Loucy (cell line): ENCODE measurements at regions not wholly inside any gene's neighbourhood (a gene's known extent, or its start where the extent isn't known, plus 50 kb on each side); places are given as distances from the start of the nearest gene placed in this dataset.

ENCODE experiments used
- H2AFZ ChIP-seq: fragments of 200-600 bp; sonication (generic); 2 replicates; pipeline ENCODE4 v1.6.0; 2016; ENCODE audit warnings: antibody characterized with exemption, mild to moderate bottlenecking, low read length, moderate library complexity
- H3F3A ChIP-seq: fragments of 200-600 bp; 2 replicates; pipeline ENCODE4 v1.6.0; 2016; ENCODE audit warnings: antibody characterized with exemption, low read depth, mild to moderate bottlenecking
- H3K27me3 ChIP-seq: fragments of 200-600 bp; sonication (generic); 2 replicates; pipeline ENCODE4 v1.6.1; 2014; ENCODE audit warnings: low read length, mild to moderate bottlenecking; ENCODE audit not compliant: insufficient read depth, poor library complexity, severe bottlenecking
- H3K36me3 ChIP-seq: fragments of 200-600 bp; sonication (generic); 2 replicates; pipeline ENCODE4 v1.6.1; 2016; ENCODE audit warnings: low read length; ENCODE audit not compliant: insufficient read depth
- H3K4me1 ChIP-seq: fragments of 200-600 bp; sonication (generic); 2 replicates; pipeline ENCODE4 v1.5.1; 2014; ENCODE audit warnings: low read length, mild to moderate bottlenecking; ENCODE audit not compliant: insufficient read depth, poor library complexity, severe bottlenecking
- H3K4me2 ChIP-seq: fragments of 200-600 bp; sonication (generic); 2 replicates; pipeline ENCODE4 v1.6.0; 2014; ENCODE audit warnings: antibody characterized with exemption, low read length, low read depth, mild to moderate bottlenecking; ENCODE audit not compliant: poor library complexity, severe bottlenecking
- H3K4me3 ChIP-seq: fragments of 200-600 bp; sonication (generic); 2 replicates; pipeline ENCODE4 v1.5.1; 2014; ENCODE audit warnings: low read length, mild to moderate bottlenecking, mixed read lengths; ENCODE audit not compliant: poor library complexity, severe bottlenecking
- H3K79me2 ChIP-seq: fragments of 200-600 bp; sonication (generic); 2 replicates; pipeline ENCODE4 v1.6.1; 2014; ENCODE audit warnings: low read length; ENCODE audit not compliant: insufficient read depth
- H3K9ac ChIP-seq: fragments of 200-600 bp; sonication (generic); 2 replicates; pipeline ENCODE4 v1.6.0; 2014; ENCODE audit warnings: mild to moderate bottlenecking, low read depth, low read length, moderate library complexity; ENCODE audit not compliant: poor library complexity, severe bottlenecking
- H3K9me2 ChIP-seq: fragments of 200-600 bp; sonication (generic); replicated peaks from 2 replicates; pipeline ENCODE4 v1.6.1; 2016; ENCODE audit warnings: low read depth, low read length, mixed read lengths
- H3K9me3 ChIP-seq: fragments of 200-600 bp; sonication (generic); 2 replicates; pipeline ENCODE4 v1.6.1; 2014; ENCODE audit warnings: mild to moderate bottlenecking, antibody characterized with exemption, low read length, low read depth; ENCODE audit not compliant: insufficient read depth
- H4K20me1 ChIP-seq: fragments of 200-600 bp; sonication (generic); 2 replicates; pipeline ENCODE4 v1.6.0; 2014; ENCODE audit warnings: antibody characterized with exemption, low read length, mild to moderate bottlenecking; ENCODE audit not compliant: insufficient read depth, poor library complexity, severe bottlenecking
- EZH2phosphoT487 ChIP-seq: fragments of 200-600 bp; IDR thresholded peaks from 2 replicates; pipeline ENCODE4 v1.6.1; 2018; ENCODE audit warnings: antibody characterized with exemption, mild to moderate bottlenecking, moderate library complexity, borderline replicate concordance
- TF ChIP-seq, protein P1 (sequence below): fragments of 200-600 bp; sonication (generic); conservative IDR thresholded peaks from 2 replicates; pipeline ENCODE4 v1.5.1; 2014; ENCODE audit warnings: mild to moderate bottlenecking, antibody characterized with exemption, low read length

DNA sequence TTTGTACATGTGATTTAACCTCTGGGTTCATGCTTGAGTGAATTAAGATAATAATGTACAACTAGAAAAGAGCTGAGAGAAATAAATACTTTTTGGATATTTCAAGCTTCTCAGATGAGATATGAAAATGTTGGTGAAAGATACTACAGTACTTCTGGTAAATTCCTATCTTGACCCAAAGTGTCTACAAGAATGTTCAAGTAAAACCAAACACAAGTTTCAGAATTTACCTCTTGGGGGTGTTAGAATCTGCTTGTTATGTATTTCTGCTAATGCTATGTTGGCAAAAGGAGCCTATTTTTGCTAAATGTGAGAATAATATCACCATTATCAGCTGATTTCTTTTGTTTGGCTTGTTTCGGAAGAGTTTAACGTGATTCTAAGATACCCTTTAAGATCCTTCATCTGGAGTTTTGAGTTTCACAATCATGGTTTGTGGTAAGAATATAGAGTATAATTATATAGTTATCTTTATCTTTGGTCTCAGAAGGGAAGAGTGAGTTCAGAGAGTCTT, 388.5 kb downstream of the LMO4 start:
- peaks cover 31% of the 10 kb centered on the region for H3K4me1 ChIP-seq
- H3K4me2 ChIP-seq = peak overlapping the region; percentile 7
- no peaks in the 10 kb centered on the region for H3K27me3 ChIP-seq
- no peak overlapping the region for H3K4me3 ChIP-seq
- H3K36me3 ChIP-seq = no peaks in the 10 kb centered on the region
- H3K9ac ChIP-seq = no peak overlapping the region
- no peaks in the 10 kb centered on the region for H3K9me2 ChIP-seq
- no peaks in the 10 kb centered on the region for H3K79me2 ChIP-seq
- no peaks in the 10 kb centered on the region for H4K20me1 ChIP-seq
- TF ChIP-seq EZH2phosphoT487 = no peak
- TF ChIP-seq, protein P1, sequence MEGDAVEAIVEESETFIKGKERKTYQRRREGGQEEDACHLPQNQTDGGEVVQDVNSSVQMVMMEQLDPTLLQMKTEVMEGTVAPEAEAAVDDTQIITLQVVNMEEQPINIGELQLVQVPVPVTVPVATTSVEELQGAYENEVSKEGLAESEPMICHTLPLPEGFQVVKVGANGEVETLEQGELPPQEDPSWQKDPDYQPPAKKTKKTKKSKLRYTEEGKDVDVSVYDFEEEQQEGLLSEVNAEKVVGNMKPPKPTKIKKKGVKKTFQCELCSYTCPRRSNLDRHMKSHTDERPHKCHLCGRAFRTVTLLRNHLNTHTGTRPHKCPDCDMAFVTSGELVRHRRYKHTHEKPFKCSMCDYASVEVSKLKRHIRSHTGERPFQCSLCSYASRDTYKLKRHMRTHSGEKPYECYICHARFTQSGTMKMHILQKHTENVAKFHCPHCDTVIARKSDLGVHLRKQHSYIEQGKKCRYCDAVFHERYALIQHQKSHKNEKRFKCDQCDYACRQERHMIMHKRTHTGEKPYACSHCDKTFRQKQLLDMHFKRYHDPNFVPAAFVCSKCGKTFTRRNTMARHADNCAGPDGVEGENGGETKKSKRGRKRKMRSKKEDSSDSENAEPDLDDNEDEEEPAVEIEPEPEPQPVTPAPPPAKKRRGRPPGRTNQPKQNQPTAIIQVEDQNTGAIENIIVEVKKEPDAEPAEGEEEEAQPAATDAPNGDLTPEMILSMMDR = no peak
- no peaks in the 10 kb centered on the region for H3K9me3 ChIP-seq
- H3F3A ChIP-seq = no peaks in the 10 kb centered on the region
- H2AFZ ChIP-seq = no peak overlapping the region

- Histone ChIP-seq H3K27me3 (no peaks in the 10 kb centered on the region), H3K9ac (no peak overlapping the region), H2AFZ (no peak overlapping the region), H3K9me3 (no peaks in the 10 kb centered on the region), H3K4me1 (peaks cover 31% of the 10 kb centered on the region), H3K4me2 (peak overlapping the region; percentile 7), H3K79me2 (no peaks in the 10 kb centered on the region), H3K36me3 (no peaks in the 10 kb centered on the region), H3K9me2 (no peaks in the 10 kb centered on the region), H3K4me3 (no peak overlapping the region), H3F3A (no peaks in the 10 kb centered on the region), H4K20me1 (no peaks in the 10 kb centered on the region)
- TF ChIP-seq, protein P1 = no peak
- TF ChIP-seq EZH2phosphoT487 = no peak
These were observed 389.7 kb downstream of the LMO4 start for GRCh38 chr1:87718241-87718950.

- Histone ChIP-seq H3K4me3 (no peak overlapping the region), H3K4me2 (no peak overlapping the region), H3K9me3 (no peaks in the 10 kb centered on the region), H3K9ac (no peak overlapping the region), H3K9me2 (no peaks in the 10 kb centered on the region), H3K79me2 (no peaks in the 10 kb centered on the region), H3F3A (no peaks in the 10 kb centered on the region), H4K20me1 (no peaks in the 10 kb centered on the region), H2AFZ (no peak overlapping the region), H3K4me1 (peaks cover 31% of the 10 kb centered on the region), H3K36me3 (no peaks in the 10 kb centered on the region), H3K27me3 (no peaks in the 10 kb centered on the region)
- TF ChIP-seq EZH2phosphoT487 = no peak
- TF ChIP-seq, protein P1 = no peak
These were observed 391.0 kb downstream of the LMO4 start for GRCh38 chr1:87719658-87720057.
